AML-193 (cell line): ENCODE measurements at regions not wholly inside any gene's neighbourhood (a gene's known extent, or its start where the extent isn't known, plus 50 kb on each side); places are given as distances from the start of the nearest gene placed in this dataset.
A peak's percentile ranks its signal among the peaks of the same experiment; 100 is the strongest.

Source experiments
- DNase-seq, 2 experiments: peaks; one replicate each; lab custom pipeline; 2025; lab: John Stamatoyannopoulos, UW

- DNase-seq = no peak
These were observed 1075.7 kb downstream of the AMY1C start for GRCh38 chr1:104825401-104825800.

GRCh38 chr1:104830534-104830933 lies 1080.8 kb downstream of the AMY1C start:
- no peak for DNase-seq

DNA sequence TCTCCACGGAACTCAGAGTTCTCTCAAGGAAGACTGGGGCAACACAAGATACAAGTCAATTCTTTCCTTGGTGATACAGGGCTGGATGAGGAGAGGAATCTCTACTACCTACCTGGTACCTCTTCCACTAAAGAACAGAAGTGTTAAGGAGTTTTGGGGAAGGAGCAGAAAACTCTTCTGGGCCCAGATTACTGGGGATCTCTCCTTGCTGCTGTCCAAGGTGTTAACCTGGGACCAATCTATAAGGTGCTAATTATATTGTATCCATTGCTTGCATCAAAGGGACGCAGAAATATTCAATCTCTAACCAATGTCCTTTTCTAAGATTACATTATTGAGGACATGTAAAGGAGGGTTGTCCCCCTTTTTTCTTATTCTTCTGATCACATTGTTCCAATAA lies 1102.5 kb downstream of the AMY1C start:
- DNase-seq = no peak

- no peak for DNase-seq
These were observed 1103.6 kb downstream of the AMY1C start for GRCh38 chr1:104853276-104853675.

- DNase-seq = no peak
These were observed 1104.8 kb downstream of the AMY1C start for GRCh38 chr1:104854529-104854928.

GRCh38 chr1:104855550-104855949 lies 1105.9 kb downstream of the AMY1C start:
- no peak for DNase-seq

- no peak for DNase-seq
These were observed 1106.4 kb downstream of the AMY1C start for GRCh38 chr1:104856091-104856490.

GRCh38 chr1:104856518-104856917 lies 1106.8 kb downstream of the AMY1C start:
- DNase-seq = no peak

- DNase-seq = no peak
These were observed 1119.1 kb downstream of the AMY1C start for GRCh38 chr1:104868794-104869193.

DNA sequence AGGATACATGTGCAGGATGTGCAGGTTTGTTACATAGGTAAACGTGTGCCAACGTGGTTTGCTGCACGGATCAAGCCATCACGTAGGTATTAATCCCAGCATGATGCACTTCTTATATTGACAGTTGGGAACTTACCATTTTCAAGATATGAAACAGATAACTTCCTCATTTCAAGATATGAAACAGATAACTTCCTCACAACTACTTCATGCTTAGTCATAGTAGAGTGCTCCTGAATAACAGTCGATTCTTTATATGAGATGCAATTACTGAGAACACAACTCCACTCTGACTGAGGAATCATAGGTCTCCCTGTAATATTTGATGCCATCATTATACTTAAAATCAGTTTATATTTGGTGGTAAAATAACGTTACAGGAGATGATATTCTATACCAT lies 1124.3 kb downstream of the AMY1C start:
- DNase-seq = peak; percentile 36 to 51

DNA sequence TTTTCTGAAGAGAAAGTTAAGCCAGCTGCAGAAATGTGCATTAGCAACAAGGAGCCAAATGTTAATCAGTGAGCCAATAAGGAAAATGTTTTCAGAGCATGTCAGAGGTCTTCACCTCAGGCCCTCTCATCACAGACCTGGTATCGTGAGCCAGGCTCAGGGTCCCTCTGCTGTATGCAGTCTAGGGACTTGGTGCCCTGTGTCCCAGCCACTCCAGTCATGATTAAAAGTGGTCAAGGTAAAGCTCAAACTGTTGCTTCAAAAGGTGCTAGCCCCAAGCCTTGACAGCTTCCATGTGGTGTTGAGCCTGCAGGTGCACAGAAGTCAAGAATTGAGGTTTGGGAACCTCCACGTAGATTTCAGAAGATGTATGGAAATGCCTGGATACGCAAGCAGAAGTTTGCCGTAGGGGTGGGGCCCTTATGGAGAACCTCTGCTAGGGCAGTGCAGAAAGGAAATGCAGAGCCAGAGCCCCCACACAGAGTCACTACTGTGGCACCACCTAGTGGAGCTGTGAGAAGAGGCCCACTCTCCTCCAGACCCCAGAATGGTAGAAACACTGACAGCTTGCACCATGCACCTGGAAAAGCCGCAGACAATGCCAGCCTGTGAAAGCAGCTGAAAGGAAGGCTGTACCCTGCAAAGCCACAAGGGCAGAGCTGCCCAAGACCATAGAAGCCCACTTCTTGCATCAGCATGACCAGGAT lies 1128.7 kb downstream of the AMY1C start:
- no peak for DNase-seq

GRCh38 chr1:104884939-104885338 lies 1135.2 kb downstream of the AMY1C start:
- no peak for DNase-seq

GRCh38 chr1:104905322-104905721 lies 1155.6 kb downstream of the AMY1C start:
- DNase-seq = no peak

DNA sequence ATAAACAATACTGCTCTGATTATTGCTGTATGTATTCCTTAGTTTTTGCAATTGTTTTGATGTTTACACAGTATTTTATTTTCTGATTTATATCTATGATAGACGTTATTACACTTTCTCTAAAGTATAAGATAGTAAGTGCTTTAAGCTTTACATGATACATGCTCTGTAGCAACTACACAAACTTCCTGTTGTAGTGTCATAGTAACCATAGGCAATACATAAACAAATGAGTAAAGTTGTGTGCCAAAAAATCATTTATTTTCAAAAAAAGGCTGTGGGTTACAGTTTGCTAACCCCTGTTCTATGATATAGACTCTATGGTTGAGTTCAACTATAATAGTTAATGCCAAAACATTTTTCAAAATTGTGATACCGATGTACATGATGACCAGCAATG lies 1156.4 kb downstream of the AMY1C start:
- no peak for DNase-seq

DNA sequence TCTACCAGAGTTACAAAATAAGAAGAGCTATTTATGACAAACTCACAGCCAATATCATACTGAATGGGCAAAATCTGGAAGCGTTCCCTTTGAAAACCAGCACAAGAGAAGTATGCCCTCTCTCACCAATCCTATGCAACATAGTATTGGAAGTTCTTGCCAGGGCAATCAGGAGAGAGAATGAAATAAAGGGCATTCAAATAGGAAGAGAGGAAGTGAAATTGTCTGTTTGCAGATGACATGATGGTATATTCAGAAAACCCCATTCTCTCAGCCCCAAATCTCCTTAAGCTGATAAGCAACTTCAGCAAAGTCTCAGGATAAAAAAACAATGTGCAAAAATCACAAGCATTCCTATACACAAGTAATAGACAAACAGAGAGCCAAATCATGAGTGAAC lies 1169.5 kb downstream of the AMY1C start:
- DNase-seq = no peak

DNA sequence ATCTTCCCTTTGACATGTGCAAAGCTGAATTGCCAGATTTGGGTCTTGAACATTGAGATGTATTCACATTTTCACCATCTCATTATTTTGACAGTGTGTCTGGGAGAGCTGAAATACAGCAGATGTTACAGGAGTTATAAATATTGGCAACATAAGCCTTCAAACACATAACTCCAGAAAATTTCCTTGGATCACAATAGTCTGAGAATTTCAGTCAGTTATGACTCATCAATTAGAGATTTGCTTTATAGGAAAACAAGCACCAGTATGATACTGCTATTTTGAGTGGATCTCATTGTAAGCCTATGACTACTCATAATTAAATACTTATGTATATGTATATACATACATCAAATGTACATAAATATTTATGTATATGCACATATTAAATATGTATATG lies 1171.8 kb downstream of the AMY1C start:
- DNase-seq = no peak

GRCh38 chr1:104923075-104923474 lies 1173.4 kb downstream of the AMY1C start:
- no peak for DNase-seq

GRCh38 chr1:104929280-104929679 lies 1179.6 kb downstream of the AMY1C start:
- no peak for DNase-seq

DNA sequence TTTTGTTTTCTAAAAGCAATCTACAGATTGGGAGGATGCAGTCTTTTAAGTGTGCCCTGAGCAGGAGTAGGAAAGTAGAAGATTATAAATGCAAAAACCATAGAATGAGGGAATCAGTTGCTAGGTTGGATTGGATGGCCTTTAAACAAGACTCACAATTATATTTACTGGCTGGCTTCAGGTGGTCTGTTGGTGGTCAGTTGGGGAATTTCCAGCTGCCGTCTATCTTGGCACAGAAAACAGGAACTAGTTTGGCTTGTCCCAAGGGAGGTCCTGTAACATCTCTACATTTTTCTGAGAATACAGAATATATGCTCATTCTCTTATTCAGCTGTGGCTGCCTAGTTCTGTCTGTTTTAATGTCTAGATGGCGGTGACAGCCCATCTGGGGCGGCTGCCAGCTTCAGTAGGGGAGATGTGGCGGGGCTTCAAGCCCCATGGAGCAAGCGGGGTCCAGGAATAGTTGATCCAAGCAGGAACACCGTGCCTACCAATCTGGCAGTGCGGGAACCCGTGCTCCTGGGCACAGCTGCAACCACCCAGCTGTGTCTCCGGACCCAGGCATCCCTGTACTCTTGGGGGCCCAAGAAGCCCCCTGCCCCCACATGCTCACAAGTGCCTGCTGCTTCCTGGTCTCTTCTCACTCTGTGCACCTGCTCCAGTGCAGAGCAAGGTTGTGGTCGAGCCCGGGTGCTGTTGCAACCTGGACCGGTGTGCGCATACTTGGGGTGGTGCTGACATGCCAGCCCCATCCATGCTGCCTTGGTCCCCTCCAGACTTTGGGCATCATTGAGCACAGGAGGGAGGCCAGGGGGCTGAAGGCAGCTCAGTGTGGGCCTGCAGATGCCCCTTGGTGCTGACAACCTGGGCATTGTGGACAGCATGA lies 1182.6 kb downstream of the AMY1C start:
- DNase-seq = no peak

DNA sequence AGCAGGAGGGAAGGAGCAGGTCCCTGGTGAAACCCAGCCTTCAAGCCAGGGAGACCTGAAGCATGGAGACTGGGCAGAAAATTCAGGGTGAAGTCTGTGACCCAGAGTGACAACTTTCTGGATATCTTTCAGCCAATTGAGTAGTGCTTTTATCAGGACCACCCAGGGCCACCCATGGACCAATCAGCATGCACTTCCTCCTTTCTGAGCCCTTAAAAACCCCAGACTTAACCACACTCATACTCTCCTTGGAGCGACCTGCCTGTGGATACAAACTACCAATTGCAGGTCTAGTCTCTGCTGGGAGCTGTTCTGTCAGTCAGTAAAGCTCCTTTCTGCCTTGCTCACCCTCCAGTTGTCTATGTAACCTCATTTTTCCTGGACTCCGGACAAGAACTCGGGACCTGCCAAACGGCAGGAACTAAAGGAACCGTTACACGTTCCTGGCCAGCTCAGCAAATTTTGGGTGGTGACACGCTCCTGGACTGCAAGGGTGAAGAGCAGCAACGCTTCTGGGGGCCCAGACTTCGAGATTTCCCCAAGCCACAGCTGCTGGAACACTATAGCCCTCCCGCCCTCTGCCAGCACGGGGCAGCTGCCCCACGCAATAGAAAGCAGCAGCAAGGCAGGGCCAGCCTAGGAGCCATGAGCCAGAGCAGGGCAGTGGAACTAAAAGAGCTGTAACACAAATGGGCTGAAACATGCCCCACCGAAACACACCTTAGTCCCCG lies 1183.4 kb downstream of the AMY1C start:
- DNase-seq = no peak

DNA sequence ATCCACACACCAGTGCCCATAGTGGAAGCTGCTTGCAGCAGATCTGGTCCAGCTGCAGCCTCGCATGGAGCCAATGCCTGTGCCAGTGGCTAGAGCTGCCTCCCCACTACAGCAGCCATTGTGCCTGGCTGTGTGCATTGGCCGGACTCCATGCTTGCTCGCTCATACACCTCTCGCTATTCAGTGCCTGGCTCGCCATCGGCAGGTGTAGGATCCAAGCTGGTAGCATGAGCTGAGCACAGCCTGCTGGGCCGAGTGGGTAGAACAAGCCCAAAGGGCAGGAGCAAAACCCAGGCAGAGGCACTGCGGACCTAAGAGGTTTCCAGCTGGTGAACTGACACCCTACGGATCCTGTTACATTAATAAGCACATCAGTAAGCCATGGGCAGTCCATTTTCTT lies 1184.1 kb downstream of the AMY1C start:
- DNase-seq = no peak

DNA sequence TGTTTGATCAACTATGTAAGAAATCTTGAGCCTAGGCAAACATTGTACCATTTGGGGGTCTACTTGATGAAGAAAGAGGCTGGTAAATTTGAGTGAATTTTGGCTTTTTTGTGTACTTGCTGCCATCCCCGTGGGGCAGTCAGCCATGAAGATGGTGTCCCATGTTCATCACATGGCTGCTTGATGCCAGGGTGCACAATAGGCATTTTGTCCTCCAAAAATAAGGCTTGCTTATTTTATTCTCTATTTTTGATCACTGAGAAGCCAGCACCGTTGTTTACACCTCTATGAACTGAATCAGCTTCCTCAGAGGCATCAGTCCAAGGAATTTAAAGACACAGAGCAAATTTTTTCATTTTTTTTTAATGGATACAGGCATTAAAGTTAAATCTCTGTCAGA lies 1195.7 kb downstream of the AMY1C start:
- DNase-seq = no peak
